Endometrial microvascular endothelial cells (primary cell): ENCODE measurements at regions not wholly inside any gene's neighbourhood (a gene's known extent, or its start where the extent isn't known, plus 50 kb on each side); places are given as distances from the start of the nearest gene placed in this dataset.

ENCODE experiments used
- in situ Hi-C: cut with HindIII; loops from 2 replicates; pipeline ENCODE4 v1.10.0; 2017; ENCODE audit warnings: low sequenced_read_pairs, low pct_unique_long_range_greater_than_20kb; ENCODE audit errors: inconsistent ontology term

DNA sequence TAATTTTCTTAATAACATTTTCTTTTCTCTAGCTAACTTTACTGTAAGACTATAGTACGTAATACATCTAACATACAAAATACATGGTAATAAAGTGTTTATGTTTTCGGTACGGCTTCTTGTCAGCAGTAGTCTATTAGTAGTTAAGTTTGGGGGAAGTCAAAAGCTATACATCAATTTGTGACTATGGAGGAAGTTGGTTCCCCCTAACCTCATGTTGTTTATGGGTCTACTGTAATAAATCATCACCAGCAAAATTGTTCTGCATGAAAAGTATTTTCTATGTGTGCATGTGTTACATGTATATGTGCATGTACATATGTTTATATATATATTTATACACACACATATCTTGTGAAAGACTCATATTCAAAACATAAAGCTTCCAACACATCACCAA, 303.0 kb downstream of the TRIB2 start:
- in situ Hi-C loops, result loop anchor here (25.0 kb wide), 1 partner anchor 1157 kb away; no protein-coding TSS in a partner anchor

DNA sequence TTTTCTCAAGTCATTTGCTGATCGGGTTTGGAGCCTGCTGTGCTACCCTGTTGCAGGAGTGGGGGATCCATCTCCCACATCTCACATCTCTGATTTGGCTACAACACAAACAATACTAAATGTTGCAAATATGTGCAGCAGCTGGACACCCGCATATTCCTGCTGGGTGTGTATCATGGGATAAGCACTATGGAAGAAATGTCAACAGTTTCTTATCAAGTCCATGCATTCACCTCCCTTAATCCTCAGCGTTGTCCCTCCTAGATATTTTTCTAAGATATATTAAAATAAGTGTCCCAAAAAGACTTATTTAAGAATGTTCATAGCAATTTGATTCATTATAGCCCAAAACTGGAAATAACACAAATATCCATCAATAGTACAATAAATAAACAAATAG, 303.7 kb downstream of the TRIB2 start:
- in situ Hi-C loops, result loop anchor here (25.0 kb wide), 1 partner anchor 1158 kb away; no protein-coding TSS in a partner anchor

GRCh38 chr2:13021470-13021957, 304.8 kb downstream of the TRIB2 start:
- in situ Hi-C loops, result loop anchor here (25.0 kb wide), 1 partner anchor 1159 kb away; no protein-coding TSS in a partner anchor

- in situ Hi-C loops, result no loop called here
These were observed 313.9 kb downstream of the TRIB2 start for GRCh38 chr2:13030606-13031005.

DNA sequence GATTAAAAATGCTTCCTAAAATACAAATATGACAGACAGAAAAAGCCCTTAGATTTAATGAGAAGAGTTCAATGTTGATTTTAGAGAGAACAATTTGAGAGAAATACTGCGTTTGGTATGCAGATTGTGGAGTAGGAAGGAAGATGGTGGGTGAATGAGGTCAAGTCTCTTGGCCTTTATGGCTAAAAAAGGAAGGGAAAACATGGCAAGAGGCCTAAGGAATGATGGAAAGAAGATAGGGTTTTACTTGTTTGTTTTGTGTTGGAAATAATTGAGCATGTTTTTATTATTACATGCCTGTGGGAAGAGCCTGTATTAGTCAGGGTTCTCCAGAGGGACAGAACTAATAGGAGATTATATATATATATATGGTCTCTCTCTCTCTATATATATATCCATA, 318.1 kb downstream of the TRIB2 start:
- in situ Hi-C loops, result no loop called here

GRCh38 chr2:13035866-13036265, 319.1 kb downstream of the TRIB2 start:
- in situ Hi-C loops, result no loop called here

DNA sequence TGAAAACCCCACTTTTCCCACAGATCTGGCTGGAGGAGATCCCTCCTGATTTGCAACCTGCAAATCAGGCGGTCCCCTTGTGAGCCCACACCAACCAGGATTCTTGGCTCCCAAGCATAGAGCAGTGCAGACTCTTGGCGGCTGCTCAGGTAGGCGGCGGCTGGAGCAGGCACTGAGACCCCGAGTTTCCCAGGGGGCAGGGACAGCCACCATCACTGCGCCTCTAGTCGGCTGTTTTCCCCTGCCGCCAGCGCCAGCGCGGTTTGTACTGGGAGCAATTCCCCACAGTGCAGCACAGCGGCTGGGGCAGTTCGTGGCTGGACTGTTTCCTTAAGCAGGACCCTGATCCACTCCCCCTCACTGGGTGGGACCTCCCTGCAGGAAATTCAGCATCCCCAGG, 323.3 kb downstream of the TRIB2 start:
- in situ Hi-C loops, result no loop called here

GRCh38 chr2:13046557-13047165, 329.9 kb downstream of the TRIB2 start:
- in situ Hi-C loops, result no loop called here

DNA sequence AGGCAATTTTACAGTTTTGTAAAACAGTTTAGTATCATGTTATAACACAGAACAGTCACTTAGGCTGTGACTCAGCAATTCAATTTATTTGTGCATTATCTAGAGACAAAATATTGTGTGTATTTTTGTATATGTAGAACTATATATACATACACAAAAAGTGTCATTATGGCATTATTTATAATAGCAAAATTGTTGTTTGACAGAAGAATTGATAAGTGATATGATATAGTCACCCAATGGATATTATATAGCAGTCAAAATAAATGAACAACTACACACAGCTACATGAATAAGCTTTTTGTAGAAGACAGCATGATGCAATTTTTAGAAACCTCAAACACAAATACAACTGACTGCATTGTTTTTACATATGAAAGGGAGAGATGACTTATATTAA, 334.0 kb downstream of the TRIB2 start:
- in situ Hi-C loops, result no loop called here

GRCh38 chr2:13052547-13052946, 335.8 kb downstream of the TRIB2 start:
- in situ Hi-C loops, result no loop called here

GRCh38 chr2:13056259-13056843, 339.6 kb downstream of the TRIB2 start:
- in situ Hi-C loops, result no loop called here

- in situ Hi-C loops, result no loop called here
These were observed 340.9 kb downstream of the TRIB2 start for GRCh38 chr2:13057671-13058070.

- in situ Hi-C loops, result no loop called here
These were observed 349.9 kb downstream of the TRIB2 start for GRCh38 chr2:13066676-13067075.

- in situ Hi-C loops, result no loop called here
These were observed 350.8 kb downstream of the TRIB2 start for GRCh38 chr2:13067508-13067907.

- in situ Hi-C loops, result no loop called here
These were observed 373.2 kb downstream of the TRIB2 start for GRCh38 chr2:13089971-13090370.

- in situ Hi-C loops, result no loop called here
These were observed 374.7 kb downstream of the TRIB2 start for GRCh38 chr2:13091455-13091854.

DNA sequence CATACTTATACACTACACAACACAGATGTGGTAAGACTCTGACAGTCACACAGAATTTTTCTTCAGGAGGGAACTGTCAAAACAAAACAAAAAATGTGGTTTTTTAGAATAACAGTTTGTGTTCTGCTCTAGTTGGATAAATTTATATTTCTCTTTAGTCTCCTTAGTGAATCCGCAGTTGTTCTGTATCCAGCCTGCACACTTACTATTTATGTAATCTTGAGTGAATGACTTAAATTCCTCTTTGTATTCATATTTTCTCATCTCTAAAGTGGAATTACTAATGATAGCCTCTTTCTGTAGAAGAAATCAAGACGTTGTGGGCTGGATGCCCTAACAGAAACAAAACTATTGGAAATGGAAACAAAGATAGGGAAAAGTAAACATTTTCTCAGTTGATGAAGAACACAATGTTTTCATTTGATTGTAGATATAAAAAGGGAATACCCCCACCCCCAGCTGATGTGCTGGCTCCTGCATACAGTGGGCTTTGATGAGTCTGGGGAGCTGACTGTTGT, 375.2 kb downstream of the TRIB2 start:
- in situ Hi-C loops, result no loop called here

DNA sequence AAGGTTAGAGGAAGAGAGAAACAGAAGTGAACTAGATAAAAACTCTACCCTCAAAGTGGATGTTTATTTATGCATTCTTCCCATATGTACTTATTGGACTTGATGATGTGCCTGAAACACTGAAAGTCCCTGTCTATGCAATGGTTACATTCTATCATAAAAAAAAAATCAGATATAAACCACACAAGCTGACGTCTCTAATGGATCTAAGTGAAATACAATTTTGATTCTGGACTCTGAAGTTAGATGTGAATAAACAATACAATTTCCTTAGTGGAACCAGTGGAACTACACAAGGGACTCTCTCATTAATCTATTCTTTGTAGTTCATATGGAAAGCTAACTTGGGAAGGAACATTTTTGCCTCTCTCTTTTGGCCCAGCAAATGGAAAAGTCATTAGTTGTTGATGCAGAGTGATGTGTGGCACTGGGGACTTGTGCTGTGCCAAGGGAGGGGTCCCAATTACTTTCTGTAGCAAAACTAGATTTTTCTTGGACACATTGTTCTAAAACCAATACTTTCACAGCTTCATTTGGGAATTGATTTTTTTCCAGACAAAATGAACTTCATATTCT, 376.8 kb downstream of the TRIB2 start:
- in situ Hi-C loops, result no loop called here

GRCh38 chr2:13102397-13103063, 385.8 kb downstream of the TRIB2 start:
- in situ Hi-C loops, result no loop called here

GRCh38 chr2:13103151-13103550, 386.4 kb downstream of the TRIB2 start:
- in situ Hi-C loops, result no loop called here
